ENCODE measurements at regions not wholly inside any gene's neighbourhood (a gene's known extent, or its start where the extent isn't known, plus 50 kb on each side); places are given as distances from the start of the nearest gene placed in this dataset.

GRCh38 chr13:80126389-80127068, 214.4 kb downstream of the SPRY2 start:
- Histone ChIP-seq H3K4ac (ENCODE audit: low read depth, low read length) (no peak overlapping the region), H3K9me1 (ENCODE audit: insufficient read depth, low read length) (no peaks in the 10 kb centered on the region; the same call in 1 of the 2 replicates), H3K9me3 (ENCODE audit: control insufficient read depth, insufficient read depth, low read length) (no peaks in the 10 kb centered on the region), H3K36me3 (ENCODE audit: control insufficient read depth, insufficient read depth, low read length) (no peaks in the 10 kb centered on the region), H2AK9ac (replicated peaks; ENCODE audit: low read depth, low read length, poor library complexity) (no peak overlapping the region), H3K27ac (ENCODE audit: insufficient read depth, low read length) (no peak overlapping the region), H4K8ac (ENCODE audit: low read depth in 2 of 2, low read length in 2 of 2) (no peak overlapping the region), H3K18ac (ENCODE audit: low read depth, low read length) (no peak overlapping the region), H4K20me1 (ENCODE audit: insufficient read depth, low read length) (no peaks in the 10 kb centered on the region), H2BK5ac (ENCODE audit: low read depth, low read length, poor library complexity, severe bottlenecking) (no peak overlapping the region), H3K23ac (ENCODE audit: low read depth, low read length) (no peak overlapping the region), H4K91ac (ENCODE audit: insufficient read depth, low read depth, low read length) (no peak overlapping the region), H4K5ac (ENCODE audit: low read depth, low read length) (no peak overlapping the region), H3K56ac (ENCODE audit: extremely low read depth, insufficient read depth, low read length) (no peak overlapping the region), H2BK120ac (ENCODE audit: low read depth, low read length) (no peak overlapping the region), H2BK15ac (ENCODE audit: low read depth, low read length) (no peak overlapping the region), H3K4me1 (ENCODE audit: control insufficient read depth, insufficient read depth, low read length) (no peaks in the 10 kb centered on the region; the same call in 1 of the 2 replicates), H3K4me3 (ENCODE audit: insufficient read depth, low read depth, low read length) (no peak overlapping the region), H3K4me2 (ENCODE audit: low read depth, low read length) (no peak overlapping the region), H3K79me1 (ENCODE audit: low read depth in 1 of 2, low read length in 2 of 2) (no peaks in the 10 kb centered on the region), H3K27me3 (ENCODE audit: control insufficient read depth, insufficient read depth, low read length) (no peaks in the 10 kb centered on the region), H2AFZ (replicated peaks; ENCODE audit: low read length, poor library complexity) (no peak overlapping the region), H2AK5ac (ENCODE audit: low read depth, low read length) (no peak overlapping the region), H2BK20ac (ENCODE audit: low read depth, low read length) (no peak overlapping the region), H3K14ac (replicated peaks; ENCODE audit: low read depth, low read length) (no peak overlapping the region), H3K9ac (ENCODE audit: low read depth, low read length) (no peak overlapping the region)
- no TSS peak for BruUV-seq (replicated peaks)
- ChIA-PET POLR2A (ENCODE audit: unreplicated experiment) (no interaction called here), CTCF (no interaction called here)
- no CpG with 5 or more reads among the region's 1 CpG for WGBS, 2 experiments (ENCODE audit: extremely low coverage in 2 of 2, insufficient read length in 1 of 2)
- intact Hi-C loops (cut with micrococcal nuclease) (no loop called here), in situ Hi-C loops (cut with MboI; ENCODE audit: low sequenced_read_pairs) (no loop called here), dilution Hi-C loops (cut with HindIII; ENCODE audit: low sequenced_read_pairs, unreplicated experiment) (no loop called here)
- DNase-seq (no peak), ATAC-seq (ENCODE audit: low read depth) (no peak)
- TF ChIP-seq, protein P1, sequence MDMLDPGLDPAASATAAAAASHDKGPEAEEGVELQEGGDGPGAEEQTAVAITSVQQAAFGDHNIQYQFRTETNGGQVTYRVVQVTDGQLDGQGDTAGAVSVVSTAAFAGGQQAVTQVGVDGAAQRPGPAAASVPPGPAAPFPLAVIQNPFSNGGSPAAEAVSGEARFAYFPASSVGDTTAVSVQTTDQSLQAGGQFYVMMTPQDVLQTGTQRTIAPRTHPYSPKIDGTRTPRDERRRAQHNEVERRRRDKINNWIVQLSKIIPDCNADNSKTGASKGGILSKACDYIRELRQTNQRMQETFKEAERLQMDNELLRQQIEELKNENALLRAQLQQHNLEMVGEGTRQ (IDR thresholded peaks at IDR 0.05; ENCODE audit: low read depth, low read length): no peak
- peak; percentile 93 for TF ChIP-seq MAFK (IDR thresholded peaks at IDR 0.05; ENCODE audit: low read depth, low read length)

Measured in IMR-90 (cell line).